ENCODE measurements at regions not wholly inside any gene's neighbourhood (a gene's known extent, or its start where the extent isn't known, plus 50 kb on each side); places are given as distances from the start of the nearest gene placed in this dataset.
"Not testable (repeated sequence)": the region's sequence is repeated elsewhere in the genome, so short reads cannot be mapped to it uniquely, and the experiment has no call there.

DNA sequence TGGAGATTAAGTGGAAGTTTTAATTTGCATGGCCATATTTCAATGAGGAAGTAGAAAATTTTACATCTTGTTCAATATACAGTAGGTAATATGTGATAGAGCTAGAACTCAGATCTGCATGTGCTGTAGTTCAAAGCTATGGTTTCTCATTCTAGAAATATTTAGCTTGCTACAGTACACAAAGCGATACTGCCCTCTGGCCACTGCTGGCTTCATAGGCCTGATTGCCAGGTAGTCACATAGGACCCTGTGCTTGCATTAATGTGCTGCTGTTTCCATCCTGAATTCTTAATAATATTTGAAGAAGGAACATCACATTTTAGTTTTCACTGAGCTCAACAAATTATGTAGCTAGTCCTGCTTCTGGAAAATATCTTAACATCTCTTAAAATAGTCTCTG, 87.0 kb downstream of the PLSCR2 start:
- peak; percentile 20 for TF ChIP-seq CTCF (IDR thresholded peaks at IDR 0.05; ENCODE audit: low read depth, low read length)
- no peak for DNase-seq (ENCODE audit: extremely low read depth, low read depth)

DNA sequence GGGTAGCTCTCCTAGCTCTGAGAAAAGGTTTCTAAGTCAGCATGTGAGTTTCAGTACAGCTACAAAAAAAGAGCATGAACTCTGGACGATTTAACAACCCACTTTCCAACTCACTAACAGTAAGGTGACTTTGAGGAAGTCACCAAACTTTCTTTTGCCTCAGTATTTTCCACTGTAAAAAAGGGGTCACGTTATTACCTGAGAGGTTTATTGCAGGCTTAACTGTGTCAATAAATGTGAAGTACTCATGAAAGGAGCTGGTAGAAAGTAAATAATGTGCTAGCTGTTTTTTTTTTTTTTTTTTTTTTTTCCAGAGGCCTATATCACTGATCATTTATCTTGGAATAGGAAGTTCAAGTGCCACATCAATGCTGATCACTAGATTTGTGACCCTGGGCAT, 89.3 kb downstream of the PLSCR2 start:
- TF ChIP-seq CTCF (IDR thresholded peaks at IDR 0.05; ENCODE audit: low read depth, low read length) = no peak
- no peak for DNase-seq (ENCODE audit: extremely low read depth, low read depth)

DNA sequence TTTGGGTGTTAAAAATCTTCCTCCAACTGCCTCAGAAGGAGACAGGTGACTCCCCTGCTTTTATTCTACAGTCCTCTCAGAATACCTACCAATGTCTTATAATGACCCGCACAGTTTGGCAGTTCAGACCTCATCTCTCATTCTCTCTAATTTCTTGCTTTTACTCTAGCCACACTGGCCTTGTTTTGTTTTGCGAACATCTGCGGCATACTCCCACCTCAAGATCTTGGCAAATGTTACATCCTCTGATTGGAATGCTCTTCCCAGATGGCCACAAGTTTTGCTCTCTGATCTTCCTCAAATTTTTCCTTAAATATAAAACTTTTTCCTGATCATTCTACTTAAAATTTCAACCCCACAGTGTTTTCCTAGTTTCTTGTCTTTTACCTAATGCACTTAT, 94.1 kb downstream of the PLSCR2 start:
- DNase-seq (ENCODE audit: extremely low read depth, low read depth) = no peak
- no peak for TF ChIP-seq CTCF (IDR thresholded peaks at IDR 0.05; ENCODE audit: low read depth, low read length)

GRCh38 chr3:146374146-146374545, 95.2 kb downstream of the PLSCR2 start:
- no peak for TF ChIP-seq CTCF (IDR thresholded peaks at IDR 0.05; ENCODE audit: low read depth, low read length)
- peak; percentile 35 for DNase-seq (ENCODE audit: extremely low read depth, low read depth)

GRCh38 chr3:146371902-146372301, 97.5 kb downstream of the PLSCR2 start:
- no peak for DNase-seq (ENCODE audit: extremely low read depth, low read depth)
- no peak for TF ChIP-seq CTCF (IDR thresholded peaks at IDR 0.05; ENCODE audit: low read depth, low read length)

DNA sequence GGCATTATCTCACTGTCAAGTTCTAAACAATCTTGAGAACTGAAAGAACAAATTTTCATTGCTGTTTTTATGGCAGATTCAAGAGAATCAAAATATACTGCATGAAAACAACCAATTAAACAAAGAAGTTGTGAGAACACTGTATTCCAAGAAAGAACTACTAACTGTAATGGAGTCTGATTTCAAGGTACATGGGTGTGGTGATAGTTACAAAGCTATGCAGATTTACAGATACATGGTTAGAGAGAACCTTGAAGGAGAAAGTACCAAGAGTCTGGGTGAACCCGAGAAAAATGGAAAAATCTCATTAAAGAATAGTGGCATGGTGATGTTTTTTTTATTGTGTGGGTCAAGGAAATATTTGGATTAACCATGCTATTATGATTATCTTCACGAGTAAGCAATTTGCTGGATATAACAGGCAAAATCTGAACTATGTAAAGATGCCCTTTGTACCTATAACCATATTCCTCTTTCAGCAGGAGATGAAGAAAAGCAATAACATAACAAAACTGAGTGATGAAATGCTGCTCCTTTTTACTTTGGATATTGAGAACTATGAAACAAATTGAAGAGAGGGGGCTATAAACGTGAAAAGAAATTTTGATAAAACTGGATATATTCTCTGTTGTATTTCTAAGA, 100.4 kb downstream of the PLSCR2 start:
- TF ChIP-seq CTCF (IDR thresholded peaks at IDR 0.05; ENCODE audit: low read depth, low read length) = no peak
- DNase-seq (ENCODE audit: extremely low read depth, low read depth) = no peak

- TF ChIP-seq CTCF (IDR thresholded peaks at IDR 0.05; ENCODE audit: low read depth, low read length) = no peak
- no peak for DNase-seq (ENCODE audit: extremely low read depth, low read depth)
Measured at GRCh38 chr3:146359841-146360240, 108.9 kb upstream of the PLSCR4 start.

- not testable (repeated sequence) for DNase-seq (ENCODE audit: extremely low read depth, low read depth)
Measured at GRCh38 chr3:146354421-146354820, 103.5 kb upstream of the PLSCR4 start.
